Mesenchymal stem cell (in vitro differentiated cells and primary cell): ENCODE measurements at regions not wholly inside any gene's neighbourhood (a gene's known extent, or its start where the extent isn't known, plus 50 kb on each side); places are given as distances from the start of the nearest gene placed in this dataset.

Source experiments
- DNase-seq: peaks from one replicate; pipeline ENCODE4 v3.0.0-alpha.2; 2013
- H2AFZ ChIP-seq: one replicate; pipeline ENCODE4 v1.6.1; 2013; ENCODE audit warnings: low read depth, mild to moderate bottlenecking, control low read depth, inconsistent platforms, low read length, moderate library complexity
- H2AK5ac ChIP-seq: 2 replicates; pipeline ENCODE4 v1.6.1; 2013; ENCODE audit warnings: low read length, moderate library complexity, mild to moderate bottlenecking, inconsistent platforms; ENCODE audit not compliant: severe bottlenecking
- H2BK120ac ChIP-seq: one replicate; pipeline ENCODE4 v1.6.1; 2013; ENCODE audit warnings: low read depth, mild to moderate bottlenecking, inconsistent platforms, low read length, moderate library complexity
- H2BK12ac ChIP-seq, 2 experiments: one replicate each; pipeline ENCODE4 v1.6.1; 2013; ENCODE audit warnings: inconsistent platforms in 2 of 2, low read length in 2 of 2, mild to moderate bottlenecking in 2 of 2, moderate library complexity in 2 of 2, control low read depth in 1 of 2
- H2BK15ac ChIP-seq: one replicate; pipeline ENCODE4 v1.6.1; 2013; ENCODE audit warnings: mild to moderate bottlenecking, low read depth, inconsistent platforms; ENCODE audit not compliant: poor library complexity, severe bottlenecking
- H2BK5ac ChIP-seq: 2 replicates; pipeline ENCODE4 v1.6.1; 2013; ENCODE audit warnings: low read depth, mild to moderate bottlenecking, low read length, control low read depth, inconsistent platforms; ENCODE audit not compliant: poor library complexity, severe bottlenecking
- H3K14ac ChIP-seq, 2 experiments: one replicate each; pipeline ENCODE4 v1.6.1; 2013; ENCODE audit warnings: inconsistent platforms in 2 of 2, low read length in 2 of 2, control low read depth in 1 of 2, mild to moderate bottlenecking in 1 of 2, moderate library complexity in 1 of 2
- H3K18ac ChIP-seq, 2 experiments: one replicate each; pipeline ENCODE4 v1.6.1; 2013; ENCODE audit warnings: inconsistent platforms in 2 of 2, low read length in 2 of 2, control low read depth in 1 of 2, low read depth in 1 of 2, mild to moderate bottlenecking in 1 of 2
- H3K23ac ChIP-seq, 2 experiments: one replicate each; pipeline ENCODE4 v1.6.1; 2013; ENCODE audit warnings: inconsistent platforms in 2 of 2, low read length in 2 of 2, mild to moderate bottlenecking in 2 of 2, moderate library complexity in 2 of 2, control low read depth in 1 of 2
- H3K27ac ChIP-seq: 2 replicates; pipeline ENCODE4 v1.5.1; 2013; ENCODE audit warnings: mild to moderate bottlenecking, moderate library complexity, low read length, control low read depth, inconsistent platforms; ENCODE audit not compliant: poor library complexity, severe bottlenecking
- H3K27me3 ChIP-seq, 2 experiments: 2 replicates each; pipeline versions ENCODE4 v1.6.1 to v1.7.0; 2013; ENCODE audit warnings: low read length in 2 of 2, mild to moderate bottlenecking in 2 of 2, moderate library complexity in 2 of 2, control low read depth in 1 of 2, inconsistent platforms in 1 of 2; ENCODE audit not compliant: control insufficient read depth in 1 of 2, insufficient read depth in 1 of 2
- H3K36me3 ChIP-seq, 2 experiments: 2 replicates each; pipeline versions ENCODE4 v1.6.1 to v1.7.0; 2013; ENCODE audit warnings: low read length in 2 of 2, control low read depth in 1 of 2, inconsistent platforms in 1 of 2, low read depth in 1 of 2, mild to moderate bottlenecking in 1 of 2; ENCODE audit not compliant: insufficient read depth in 2 of 2, control insufficient read depth in 1 of 2
- H3K4ac ChIP-seq, 2 experiments: one replicate each; pipeline ENCODE4 v1.6.1; 2013; ENCODE audit warnings: inconsistent platforms in 2 of 2, low read length in 2 of 2, mild to moderate bottlenecking in 2 of 2, moderate library complexity in 2 of 2, control low read depth in 1 of 2, low read depth in 1 of 2
- H3K4me1 ChIP-seq: 2 replicates; pipeline ENCODE4 v1.6.1; 2013; ENCODE audit warnings: low read depth, low read length, control low read depth; ENCODE audit not compliant: control insufficient read depth, insufficient read depth
- H3K4me2 ChIP-seq: 2 replicates; pipeline ENCODE4 v1.6.1; 2013; ENCODE audit warnings: low read length, mild to moderate bottlenecking, inconsistent platforms; ENCODE audit not compliant: poor library complexity, severe bottlenecking
- H3K4me3 ChIP-seq, 2 experiments: 2 replicates each; pipeline versions ENCODE4 v1.5.1 to v1.7.0; 2013; ENCODE audit warnings: low read length in 2 of 2, mild to moderate bottlenecking in 2 of 2, control low read depth in 1 of 2, low read depth in 1 of 2; ENCODE audit not compliant: insufficient read depth in 1 of 2
- H3K79me1 ChIP-seq: replicated peaks from 2 replicates; pipeline ENCODE4 v1.6.1; 2013; ENCODE audit warnings: mild to moderate bottlenecking, control low read depth, low read length, inconsistent platforms; ENCODE audit not compliant: poor library complexity, severe bottlenecking
- H3K9ac ChIP-seq: 2 replicates; pipeline ENCODE4 v1.7.0; 2013; ENCODE audit warnings: mild to moderate bottlenecking, low read length, moderate library complexity
- H3K9me3 ChIP-seq: 2 replicates; pipeline ENCODE4 v1.7.0; 2013; ENCODE audit warnings: mild to moderate bottlenecking, low read length; ENCODE audit not compliant: control insufficient read depth
- H4K8ac ChIP-seq: one replicate; pipeline ENCODE4 v1.6.1; 2013; ENCODE audit warnings: inconsistent platforms, mild to moderate bottlenecking, low read length, moderate library complexity
- H4K91ac ChIP-seq: one replicate; pipeline ENCODE4 v1.6.1; 2013; ENCODE audit warnings: mild to moderate bottlenecking, low read length, inconsistent platforms
- WGBS: methylation state at CpG from one replicate; pipeline ENCODE4 v1.1.7; 2013; ENCODE audit warnings: mixed read lengths; 5-methylcytosine and 5-hydroxymethylcytosine counted together

DNA sequence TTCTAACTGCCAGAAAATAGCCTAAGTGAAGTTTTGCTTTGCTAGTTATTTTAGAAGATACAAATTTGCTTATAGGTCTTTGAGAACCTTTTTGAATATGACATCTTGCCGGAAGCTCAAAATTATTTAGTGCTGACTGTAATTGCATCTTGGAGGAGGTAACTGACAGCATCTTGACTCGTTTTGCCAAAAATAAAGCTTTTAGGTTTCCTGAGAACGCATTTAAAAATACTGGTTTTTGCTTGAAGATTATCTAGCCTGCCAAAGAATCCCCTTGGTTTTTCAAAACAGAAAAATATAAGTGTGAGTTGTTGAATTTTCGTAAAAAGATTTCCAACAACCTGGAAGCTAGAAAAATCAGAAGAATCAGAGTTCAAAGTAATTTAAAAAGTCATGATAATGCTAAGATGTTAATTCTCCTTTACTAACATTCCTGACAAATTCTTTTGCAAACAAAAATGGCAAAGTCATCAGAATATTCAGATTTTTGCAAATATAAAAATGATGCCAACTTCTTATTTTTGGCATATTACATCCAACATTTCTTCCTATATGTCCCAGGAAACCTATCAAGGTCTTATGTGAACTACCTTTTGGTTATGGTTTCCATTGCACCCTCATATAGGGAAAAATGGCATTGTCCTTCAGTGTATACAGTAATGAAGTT lies 178.0 kb upstream of the SLC8A1 start:
- H2BK5ac ChIP-seq = no peak overlapping the region
- H2BK12ac ChIP-seq = no peak overlapping the region
- no peak overlapping the region for H3K4ac ChIP-seq
- no peak overlapping the region for H3K14ac ChIP-seq
- no peak overlapping the region for H3K4me2 ChIP-seq
- H3K27me3 ChIP-seq = no peaks in the 10 kb centered on the region
- H4K8ac ChIP-seq = no peak overlapping the region
- no peak overlapping the region for H3K4me3 ChIP-seq
- H4K91ac ChIP-seq = no peak overlapping the region
- H2BK15ac ChIP-seq = no peak overlapping the region
- H3K18ac ChIP-seq = no peak overlapping the region
- no peaks in the 10 kb centered on the region for H3K9me3 ChIP-seq
- H2AFZ ChIP-seq = no peak overlapping the region
- H3K23ac ChIP-seq = no peak overlapping the region
- no peaks in the 10 kb centered on the region for H3K36me3 ChIP-seq
- H2AK5ac ChIP-seq = no peak overlapping the region
- H3K27ac ChIP-seq = no peak overlapping the region
- no peak overlapping the region for H3K9ac ChIP-seq
- H3K4me1 ChIP-seq = no peaks in the 10 kb centered on the region
- H3K79me1 ChIP-seq = no peaks in the 10 kb centered on the region
- no peak for DNase-seq
- H2BK120ac ChIP-seq = no peak overlapping the region
- 73% methylated on average over 3 of the region's 4 CpGs for WGBS

GRCh38 chr2:40639320-40639719 lies 187.4 kb upstream of the SLC8A1 start:
- Histone ChIP-seq H3K27ac (no peak overlapping the region), H3K4me1 (no peaks in the 10 kb centered on the region), H3K9me3 (no peaks in the 10 kb centered on the region), H3K9ac (no peak overlapping the region), H4K8ac (no peak overlapping the region), H2AK5ac (no peak overlapping the region), H3K18ac (no peak overlapping the region), H3K36me3 (no peaks in the 10 kb centered on the region), H2BK12ac (no peak overlapping the region), H2BK15ac (no peak overlapping the region), H3K4me3 (no peak overlapping the region), H2AFZ (no peak overlapping the region), H3K79me1 (no peaks in the 10 kb centered on the region), H3K4ac (no peak overlapping the region), H2BK5ac (no peak overlapping the region), H3K4me2 (no peak overlapping the region), H2BK120ac (no peak overlapping the region), H3K14ac (no peak overlapping the region), H3K23ac (no peak overlapping the region), H3K27me3 (no peaks in the 10 kb centered on the region), H4K91ac (no peak overlapping the region)
- DNase-seq = no peak
- 64% methylated on average over 2 of the region's 4 CpGs for WGBS

DNA sequence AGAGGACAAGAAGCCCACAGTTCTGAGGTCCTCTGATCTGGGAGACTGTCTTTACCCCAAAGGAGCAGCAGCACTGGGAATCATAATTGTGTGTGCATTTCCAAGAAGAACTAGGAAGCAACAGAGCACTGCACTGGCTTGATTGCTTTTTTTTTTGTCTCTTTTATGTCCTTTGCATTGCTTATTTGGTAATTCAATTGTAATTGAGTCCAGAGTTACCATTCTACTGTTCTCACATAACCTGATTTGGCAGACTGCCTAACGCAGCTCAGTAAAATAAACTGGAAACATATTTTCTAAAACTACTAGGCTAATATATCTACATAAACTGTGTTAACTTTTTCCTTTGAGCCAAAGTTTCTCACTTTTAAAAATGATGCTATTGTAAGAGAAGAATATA lies 190.3 kb upstream of the SLC8A1 start:
- Histone ChIP-seq H3K4me3 (no peak overlapping the region), H3K4me2 (no peak overlapping the region), H3K36me3 (no peaks in the 10 kb centered on the region), H3K4me1 (no peaks in the 10 kb centered on the region), H2BK120ac (no peak overlapping the region), H2BK12ac (no peak overlapping the region), H3K18ac (no peak overlapping the region), H2BK15ac (no peak overlapping the region), H3K79me1 (no peaks in the 10 kb centered on the region), H2AK5ac (no peak overlapping the region), H3K14ac (no peak overlapping the region), H4K8ac (no peak overlapping the region), H3K23ac (no peak overlapping the region), H2AFZ (no peak overlapping the region), H4K91ac (no peak overlapping the region), H3K9me3 (no peaks in the 10 kb centered on the region), H3K4ac (no peak overlapping the region), H3K9ac (no peak overlapping the region), H3K27ac (no peak overlapping the region), H2BK5ac (no peak overlapping the region), H3K27me3 (no peaks in the 10 kb centered on the region)
- WGBS = no CpG with 5 or more reads among the region's 1 CpG
- DNase-seq = no peak

GRCh38 chr2:40642726-40643125 lies 190.8 kb upstream of the SLC8A1 start:
- H4K91ac ChIP-seq = no peak overlapping the region
- no peak overlapping the region for H2AK5ac ChIP-seq
- no peak overlapping the region for H4K8ac ChIP-seq
- no peak overlapping the region for H2BK5ac ChIP-seq
- no peaks in the 10 kb centered on the region for H3K27me3 ChIP-seq
- H2AFZ ChIP-seq = no peak overlapping the region
- H3K4me2 ChIP-seq = no peak overlapping the region
- no peak overlapping the region for H3K4ac ChIP-seq
- H2BK120ac ChIP-seq = no peak overlapping the region
- no peak overlapping the region for H3K4me3 ChIP-seq
- H2BK15ac ChIP-seq = no peak overlapping the region
- no CpG with 5 or more reads among the region's 2 CpGs for WGBS
- no peaks in the 10 kb centered on the region for H3K4me1 ChIP-seq
- no peak overlapping the region for H3K9ac ChIP-seq
- no peak overlapping the region for H3K23ac ChIP-seq
- H3K79me1 ChIP-seq = no peaks in the 10 kb centered on the region
- no peak overlapping the region for H3K18ac ChIP-seq
- H2BK12ac ChIP-seq = no peak overlapping the region
- no peak overlapping the region for H3K14ac ChIP-seq
- no peak for DNase-seq
- H3K36me3 ChIP-seq = no peaks in the 10 kb centered on the region
- no peak overlapping the region for H3K27ac ChIP-seq
- H3K9me3 ChIP-seq = no peaks in the 10 kb centered on the region
